Esophagus muscularis mucosa (tissue), 4 donors: ENCODE measurements at regions not wholly inside any gene's neighbourhood (a gene's known extent, or its start where the extent isn't known, plus 50 kb on each side); places are given as distances from the start of the nearest gene placed in this dataset.

Experiments used
- DNase-seq: peaks from one replicate; pipeline ENCODE4 v3.0.0-alpha.2; 2017; ENCODE audit errors: extremely low spot score
- H3K27ac ChIP-seq, 4 donors: fragments of 200-600 bp; sonication (generic); replicated peaks in 1 of 4; 1 replicate in 3 of 4; 2 replicates in 1 of 4; pipeline ENCODE4 v1.5.1; 2016 to 2019; ENCODE audit warnings: mild to moderate bottlenecking in 1 of 4
- H3K27me3 ChIP-seq, 4 donors: fragments of 200-600 bp; sonication (generic); one replicate each; pipeline versions ENCODE4 v1.5.1 to v1.6.0; 2016 to 2019
- H3K36me3 ChIP-seq, 4 donors: fragments of 200-600 bp; sonication (generic); one replicate each; pipeline ENCODE4 v1.5.1; 2016 to 2019
- H3K4me1 ChIP-seq, 4 donors: fragments of 200-600 bp; sonication (generic); one replicate each; pipeline ENCODE4 v1.5.1; 2016 to 2019
- H3K4me3 ChIP-seq, 4 donors: fragments of 200-600 bp; sonication (generic); 1 replicate in 2 of 4; 2 replicates in 2 of 4; pipeline ENCODE4 v1.5.1; 2016 to 2019; ENCODE audit warnings: mild to moderate bottlenecking in 4 of 4, moderate library complexity in 1 of 4
- H3K9me3 ChIP-seq, 4 donors: fragments of 200-600 bp; sonication (generic); 1 replicate in 3 of 4; 2 replicates in 1 of 4; pipeline ENCODE4 v1.5.1; 2016 to 2019
- EP300 ChIP-seq: sonication (generic); formaldehyde crosslinking; IDR thresholded peaks from one replicate; pipeline ENCODE4 v1.6.1; 2017; ENCODE audit warnings: antibody characterized with exemption
- POLR2A ChIP-seq: fragments of 450-650 bp; IDR thresholded peaks from one replicate; pipeline ENCODE4 v1.6.1; 2017; ENCODE audit warnings: antibody characterized with exemption, moderate library complexity, mild to moderate bottlenecking, low read depth
- POLR2AphosphoS5 ChIP-seq, 2 donors: sonication (generic); formaldehyde crosslinking; IDR thresholded peaks; one replicate each; pipeline ENCODE4 v1.6.1; 2017; ENCODE audit warnings: antibody characterized with exemption in 2 of 2
- whole genome bisulfite sequencing: methylation state at CpG from one replicate; pipeline ENCODE4 v1.1.5; 2018; 5-methylcytosine and 5-hydroxymethylcytosine counted together
- intact Hi-C: fragments of 100-400 bp; cut with DNase I; formaldehyde crosslinking; loops from one replicate; pipeline ENCODE4 v1.15.1; 2023
- TF ChIP-seq, protein P1 (sequence below), 3 experiments: fragments of 200-600 bp in 2 of 3; fragments of 450-650 bp in 1 of 3; sonication (generic) in 2 of 3; IDR thresholded peaks; one replicate each; pipeline ENCODE4 v1.5.1; 2017 to 2019; ENCODE audit warnings: antibody characterized with exemption in 3 of 3, mild to moderate bottlenecking in 2 of 3, moderate library complexity in 1 of 3

DNA sequence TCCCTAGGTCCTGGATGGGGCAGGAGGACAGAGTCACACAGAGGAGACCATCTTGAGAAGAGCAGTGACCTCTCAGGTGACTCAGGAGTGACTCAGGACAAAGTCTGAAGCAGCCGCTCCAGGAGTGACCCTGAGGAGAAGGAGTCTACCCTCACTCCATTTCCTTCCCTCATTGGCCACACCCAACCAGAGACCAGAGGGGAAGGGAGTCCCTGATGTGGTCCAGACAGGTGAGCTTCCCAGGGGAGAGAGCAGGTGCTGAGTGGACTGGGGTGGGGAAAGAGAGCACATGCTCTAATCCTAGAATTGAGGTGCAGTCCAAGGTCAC, 75.5 kb upstream of the MEDAG start:
- Histone ChIP-seq H3K27me3 (no peaks in the 10 kb centered on the region), H3K4me3 (no peak overlapping the region), H3K4me1 (peaks cover 0 to 9% (median 6%) of the 10 kb centered on the region in 4 donors), H3K36me3 (no peaks in the 10 kb centered on the region), H3K27ac (no peak overlapping the region), H3K9me3 (no peaks in the 10 kb centered on the region)
- intact Hi-C loops = no loop called here
- no CpG with 5 or more reads among the region's 1 CpG for WGBS
- TF ChIP-seq EP300 = no peak
- TF ChIP-seq POLR2AphosphoS5 (IDR thresholded peaks at IDR 0.05) = no peak
- TF ChIP-seq POLR2A = no peak
- DNase-seq = no peak

DNA sequence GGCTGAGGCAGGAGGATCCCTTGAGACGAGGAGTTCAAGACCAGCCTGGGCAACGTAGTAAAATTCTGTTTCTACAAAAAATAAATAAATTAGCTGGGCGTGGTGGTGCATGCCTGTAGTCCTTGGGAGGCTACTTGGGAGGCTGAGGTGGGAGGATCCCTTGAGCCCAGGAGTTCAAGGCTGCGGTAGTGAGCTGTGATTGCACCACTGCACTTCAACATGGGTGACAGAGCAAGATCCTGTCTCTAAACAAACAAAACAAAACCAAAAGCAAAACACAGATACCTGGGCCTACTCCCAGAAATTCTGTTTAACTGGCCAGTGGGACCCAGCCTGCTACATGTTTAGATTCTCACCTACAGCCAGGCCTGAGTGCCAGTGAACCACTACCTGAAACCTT, 74.6 kb upstream of the MEDAG start:
- no peaks in the 10 kb centered on the region for H3K27me3 ChIP-seq
- no peaks in the 10 kb centered on the region for H3K36me3 ChIP-seq
- peaks cover 0 to 10% (median 9%) of the 10 kb centered on the region in 4 donors for H3K4me1 ChIP-seq
- no peak overlapping the region for H3K27ac ChIP-seq
- no peak for DNase-seq
- 95% methylated on average over 4 of the region's 4 CpGs for WGBS
- intact Hi-C loops = no loop called here
- no peaks in the 10 kb centered on the region for H3K9me3 ChIP-seq
- TF ChIP-seq EP300 (no peak), POLR2A (no peak), POLR2AphosphoS5 (IDR thresholded peaks at IDR 0.05) (no peak)
- TF ChIP-seq, protein P1, sequence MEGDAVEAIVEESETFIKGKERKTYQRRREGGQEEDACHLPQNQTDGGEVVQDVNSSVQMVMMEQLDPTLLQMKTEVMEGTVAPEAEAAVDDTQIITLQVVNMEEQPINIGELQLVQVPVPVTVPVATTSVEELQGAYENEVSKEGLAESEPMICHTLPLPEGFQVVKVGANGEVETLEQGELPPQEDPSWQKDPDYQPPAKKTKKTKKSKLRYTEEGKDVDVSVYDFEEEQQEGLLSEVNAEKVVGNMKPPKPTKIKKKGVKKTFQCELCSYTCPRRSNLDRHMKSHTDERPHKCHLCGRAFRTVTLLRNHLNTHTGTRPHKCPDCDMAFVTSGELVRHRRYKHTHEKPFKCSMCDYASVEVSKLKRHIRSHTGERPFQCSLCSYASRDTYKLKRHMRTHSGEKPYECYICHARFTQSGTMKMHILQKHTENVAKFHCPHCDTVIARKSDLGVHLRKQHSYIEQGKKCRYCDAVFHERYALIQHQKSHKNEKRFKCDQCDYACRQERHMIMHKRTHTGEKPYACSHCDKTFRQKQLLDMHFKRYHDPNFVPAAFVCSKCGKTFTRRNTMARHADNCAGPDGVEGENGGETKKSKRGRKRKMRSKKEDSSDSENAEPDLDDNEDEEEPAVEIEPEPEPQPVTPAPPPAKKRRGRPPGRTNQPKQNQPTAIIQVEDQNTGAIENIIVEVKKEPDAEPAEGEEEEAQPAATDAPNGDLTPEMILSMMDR (IDR thresholded peaks at IDR 0.05) = no peak
- H3K4me3 ChIP-seq = no peak overlapping the region

DNA sequence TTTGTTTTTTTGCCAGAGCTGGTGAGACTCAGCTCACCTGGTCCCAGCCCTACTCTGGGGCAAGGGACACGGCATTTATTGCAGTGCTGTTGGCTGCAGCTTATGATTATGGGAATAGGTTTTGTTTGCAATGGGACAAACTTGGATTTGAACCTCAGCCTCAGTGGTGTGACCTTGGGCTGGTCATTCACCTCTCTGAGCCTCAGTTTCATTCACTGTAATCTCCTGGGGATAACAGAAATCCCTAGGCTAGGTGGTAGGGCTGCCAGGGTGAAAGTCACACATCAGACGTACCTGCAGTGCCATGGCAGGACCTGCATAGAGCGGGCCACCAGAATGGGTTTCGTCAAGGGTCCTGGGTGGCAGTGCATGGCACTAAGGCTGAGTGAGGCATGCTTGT, 73.7 kb upstream of the MEDAG start:
- WGBS = 100% methylated on average over 1 of the region's 4 CpGs
- intact Hi-C loops = no loop called here
- Histone ChIP-seq H3K4me3 (no peak overlapping the region), H3K27me3 (no peaks in the 10 kb centered on the region), H3K4me1 (peaks cover 0 to 10% (median 9%) of the 10 kb centered on the region in 4 donors), H3K9me3 (no peaks in the 10 kb centered on the region), H3K27ac (no peak overlapping the region), H3K36me3 (no peaks in the 10 kb centered on the region)
- TF ChIP-seq POLR2A (no peak), EP300 (no peak)
- DNase-seq = no peak

DNA sequence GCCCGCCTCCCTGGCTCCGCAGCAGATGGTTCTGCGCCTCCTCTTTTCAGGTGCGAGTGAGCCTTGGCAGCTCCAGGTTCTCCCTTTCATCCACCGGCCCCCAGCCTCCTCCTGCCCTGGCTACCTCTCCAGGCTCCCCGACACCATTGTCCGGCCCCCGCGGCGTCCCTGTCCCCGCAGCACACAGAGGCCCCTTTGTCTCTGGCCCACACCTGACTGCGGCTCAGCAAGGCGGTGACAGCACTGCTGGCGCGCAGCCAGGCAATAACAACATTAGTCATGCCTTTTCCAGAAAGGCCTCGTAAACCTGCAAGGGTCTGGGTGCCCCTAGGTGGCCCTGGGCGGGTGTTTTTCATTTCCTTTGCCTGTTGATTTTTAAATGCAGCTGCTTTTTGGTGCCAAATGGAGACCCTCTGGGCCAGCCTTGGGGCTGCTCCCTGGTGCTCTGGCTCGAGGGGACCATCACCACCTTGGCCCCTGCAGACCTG, 73.2 kb upstream of the MEDAG start:
- no peak for DNase-seq
- 64% methylated on average over 6 of the region's 18 CpGs for WGBS

DNA sequence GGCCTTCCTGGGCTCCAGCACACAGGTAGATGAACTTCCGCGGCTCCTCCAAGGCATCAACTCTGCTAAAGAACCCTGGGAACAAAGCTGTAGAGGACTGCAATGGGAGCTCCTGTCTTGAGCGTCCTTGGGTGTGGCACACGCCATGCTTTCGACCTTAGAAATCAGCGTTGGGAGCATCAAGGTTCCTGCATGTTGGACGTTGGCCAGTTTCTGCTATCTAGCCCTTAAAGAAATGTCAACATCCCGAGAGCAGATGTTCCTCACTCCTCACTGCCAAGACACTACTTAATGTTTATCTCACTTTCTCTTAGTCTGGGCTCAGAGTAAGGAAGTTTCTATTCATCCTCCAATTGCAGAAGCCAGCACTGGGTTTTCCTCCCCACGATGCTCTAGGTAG, 70.6 kb upstream of the MEDAG start:
- no peaks in the 10 kb centered on the region for H3K9me3 ChIP-seq
- H3K4me3 ChIP-seq = no peak overlapping the region
- no peaks in the 10 kb centered on the region for H3K27me3 ChIP-seq
- no peaks in the 10 kb centered on the region for H3K36me3 ChIP-seq
- TF ChIP-seq EP300 (no peak), POLR2A (no peak), POLR2AphosphoS5 (IDR thresholded peaks at IDR 0.05) (no peak)
- TF ChIP-seq, protein P1 (IDR thresholded peaks at IDR 0.05) = no peak
- intact Hi-C loops = no loop called here
- H3K4me1 ChIP-seq = peaks cover 0 to 10% (median 9%) of the 10 kb centered on the region in 4 donors
- no peak for DNase-seq
- no peak overlapping the region for H3K27ac ChIP-seq
- 45% methylated on average over 9 of the region's 9 CpGs for WGBS

More for the DNA sequence above, 73.2 kb upstream of the MEDAG start:
- Histone ChIP-seq H3K9me3 (no peaks in the 10 kb centered on the region), H3K36me3 (no peaks in the 10 kb centered on the region), H3K27ac (no peak overlapping the region), H3K4me3 (no peak overlapping the region), H3K27me3 (no peaks in the 10 kb centered on the region), H3K4me1 (peaks cover 0 to 10% (median 9%) of the 10 kb centered on the region in 4 donors)
- intact Hi-C loops = no loop called here
- TF ChIP-seq POLR2AphosphoS5 (IDR thresholded peaks at IDR 0.05) (no peak), EP300 (no peak), POLR2A (no peak)
- TF ChIP-seq, protein P1 (IDR thresholded peaks at IDR 0.05) = no peak
